CD4-positive, alpha-beta T cell treated with Interleukin-12 subunit alpha and Interleukin-12 subunit beta, for 1 hour (primary cell): ENCODE measurements at regions not wholly inside any gene's neighbourhood (a gene's known extent, or its start where the extent isn't known, plus 50 kb on each side); places are given as distances from the start of the nearest gene placed in this dataset.
"Not testable (repeated sequence)": the region's sequence is repeated elsewhere in the genome, so short reads cannot be mapped to it uniquely, and the experiment has no call there.

Source experiments
- DNase-seq: peaks from one replicate; pipeline ENCODE4 v3.0.0-alpha.2; 2020

GRCh38 chr1:79302380-79302930, 295.9 kb upstream of the ADGRL4 start:
- DNase-seq, result no peak

- DNase-seq, result no peak
Observed at GRCh38 chr1:79295967-79296366, 289.4 kb upstream of the ADGRL4 start.

DNA sequence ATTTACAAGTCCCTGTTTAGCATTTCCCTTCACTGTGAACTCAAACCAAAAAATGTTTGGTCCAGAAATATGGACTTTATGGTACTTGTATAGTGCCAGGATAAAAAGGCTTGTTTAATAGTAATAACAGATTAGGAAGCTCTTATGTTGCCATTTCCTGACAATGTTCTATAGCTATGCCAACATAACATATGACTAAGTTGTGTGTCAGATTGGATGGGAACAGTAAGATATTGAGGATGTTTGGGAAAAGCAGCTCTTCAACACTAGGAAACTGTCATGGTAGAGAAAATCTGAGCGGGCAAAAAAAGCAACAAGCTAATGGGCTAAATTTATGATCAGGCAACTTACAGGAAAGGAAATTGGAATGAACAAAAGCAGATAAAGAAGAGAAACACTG, 287.1 kb upstream of the ADGRL4 start:
- no peak for DNase-seq

- no peak for DNase-seq
Observed at GRCh38 chr1:79290927-79291474, 284.5 kb upstream of the ADGRL4 start.

- DNase-seq, result no peak
Observed at GRCh38 chr1:79287982-79288381, 281.5 kb upstream of the ADGRL4 start.

GRCh38 chr1:79285667-79286066, 279.1 kb upstream of the ADGRL4 start:
- DNase-seq, result no peak

GRCh38 chr1:79283451-79283850, 276.9 kb upstream of the ADGRL4 start:
- no peak for DNase-seq

DNA sequence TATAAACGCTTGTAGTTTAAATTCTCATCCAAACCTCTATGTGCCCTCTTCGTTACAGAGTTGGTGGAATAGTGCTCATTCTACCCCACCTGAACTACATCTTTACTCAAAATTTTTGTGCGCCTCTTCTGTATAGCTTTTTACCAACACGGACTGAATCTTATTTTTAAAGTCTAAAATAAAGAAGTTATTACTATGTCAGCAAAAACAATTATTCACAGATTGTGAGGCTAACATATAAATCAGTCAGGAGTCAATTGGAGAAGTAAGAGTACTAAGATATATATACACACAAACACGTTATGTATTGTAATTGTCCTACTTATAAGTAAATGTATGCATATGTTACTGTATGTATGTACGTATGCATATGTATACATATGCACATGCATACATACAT, 274.9 kb upstream of the ADGRL4 start:
- DNase-seq, result no peak

- no peak for DNase-seq
Observed at GRCh38 chr1:79271759-79272158, 265.2 kb upstream of the ADGRL4 start.

GRCh38 chr1:79264975-79265818, 258.7 kb upstream of the ADGRL4 start:
- DNase-seq, result no peak

- no peak for DNase-seq
Observed at GRCh38 chr1:79264285-79264684, 257.8 kb upstream of the ADGRL4 start.

- DNase-seq, result no peak
Observed at GRCh38 chr1:79262745-79263258, 256.3 kb upstream of the ADGRL4 start.

- DNase-seq, result no peak
Observed at GRCh38 chr1:79259390-79260336, 253.1 kb upstream of the ADGRL4 start.

- DNase-seq, result no peak
Observed at GRCh38 chr1:79255421-79255820, 248.9 kb upstream of the ADGRL4 start.

- no peak for DNase-seq
Observed at GRCh38 chr1:79252598-79252997, 246.1 kb upstream of the ADGRL4 start.

DNA sequence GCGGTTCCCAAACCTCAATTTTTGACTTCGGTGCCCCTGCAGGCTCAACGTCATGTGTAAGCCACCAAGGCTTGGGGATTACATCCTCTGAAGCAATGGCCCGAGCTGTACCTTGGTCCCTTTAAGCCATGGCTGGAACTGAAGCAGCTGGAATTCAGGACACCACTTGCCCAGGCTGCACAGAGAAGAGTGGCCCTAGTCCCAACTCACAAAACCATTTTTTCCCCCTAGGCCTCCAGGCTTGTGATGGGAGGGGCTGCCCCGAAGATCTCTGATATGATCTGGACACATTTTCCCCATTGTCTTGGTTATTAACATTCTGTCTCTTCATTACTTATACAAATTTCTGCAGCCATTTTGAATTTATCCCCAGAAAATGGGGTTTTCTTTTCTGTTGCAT, 233.3 kb upstream of the ADGRL4 start:
- no peak for DNase-seq

DNA sequence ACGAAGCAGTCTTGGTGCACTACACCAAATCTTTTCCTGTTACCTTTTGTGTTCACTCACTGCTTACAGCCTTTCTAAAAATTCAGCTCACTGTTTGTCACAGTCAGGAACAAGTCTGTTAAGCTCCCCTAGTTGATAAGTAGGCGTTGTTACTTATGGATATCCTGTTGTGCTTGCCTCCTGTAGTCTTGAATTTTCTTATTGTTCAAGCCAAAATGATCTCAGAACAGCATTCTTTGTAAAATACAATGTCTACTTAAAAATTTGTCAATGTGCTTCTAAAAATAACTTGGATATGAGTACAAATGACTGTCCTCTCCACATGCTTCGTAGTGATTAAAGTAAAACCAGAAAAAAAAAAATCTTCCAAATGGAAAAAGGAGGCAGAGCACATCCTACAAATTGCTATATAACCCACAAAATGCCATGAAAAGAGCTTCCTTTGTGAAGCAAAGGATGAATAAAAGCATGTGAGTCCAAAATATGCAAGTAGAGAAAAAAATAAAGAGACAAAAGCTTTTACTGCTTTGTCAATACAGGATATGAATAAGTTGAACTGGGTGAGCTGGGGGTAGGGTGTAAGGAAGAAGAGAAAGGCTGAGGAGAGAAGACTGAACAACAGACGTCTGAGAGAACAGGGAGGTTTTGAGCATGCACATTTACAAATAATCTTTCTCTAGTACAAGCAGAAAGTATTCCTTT, 228.9 kb upstream of the ADGRL4 start:
- DNase-seq, result no peak

DNA sequence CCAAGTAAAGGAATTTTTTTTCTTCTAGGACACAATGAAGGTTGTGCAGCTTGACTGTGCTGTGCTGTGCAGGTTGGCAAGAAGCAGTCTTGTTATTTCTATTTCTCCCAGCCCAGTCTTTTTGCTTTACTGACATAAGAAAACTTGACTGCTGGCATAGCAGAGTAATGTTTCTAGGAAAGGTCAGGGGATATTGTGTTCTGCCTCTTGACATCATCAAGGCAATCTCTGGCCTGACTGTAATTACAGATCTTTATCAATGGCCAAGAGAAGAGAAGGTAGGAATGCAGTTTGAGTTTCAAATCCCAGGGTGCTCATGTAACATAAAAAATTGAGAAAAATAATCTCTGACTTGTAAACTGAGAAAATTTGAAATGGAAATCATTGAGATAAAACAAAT, 226.3 kb upstream of the ADGRL4 start:
- DNase-seq, result no peak

GRCh38 chr1:79230751-79231150, 224.2 kb upstream of the ADGRL4 start:
- not testable (repeated sequence) for DNase-seq

GRCh38 chr1:79226963-79227362, 220.4 kb upstream of the ADGRL4 start:
- no peak for DNase-seq

- DNase-seq, result no peak
Observed at GRCh38 chr1:79224537-79224936, 218.0 kb upstream of the ADGRL4 start.

- no peak for DNase-seq
Observed at GRCh38 chr1:79220509-79220908, 214.0 kb upstream of the ADGRL4 start.
